Cardiac fibroblast (primary cell): ENCODE measurements at regions not wholly inside any gene's neighbourhood (a gene's known extent, or its start where the extent isn't known, plus 50 kb on each side); places are given as distances from the start of the nearest gene placed in this dataset.

Experiments used
- DNase-seq, 2 donors: peaks; one replicate each; pipeline versions ENCODE4 v3.0.0 to v3.0.0-alpha.2; 2010; ENCODE audit warnings: low read depth in 2 of 2
- H3K4me3 ChIP-seq, 2 donors: replicated peaks in 1 of 2; 1 replicate in 1 of 2; 2 replicates in 1 of 2; pipeline ENCODE4 v1.5.1; 2011; ENCODE audit warnings: low read depth in 2 of 2, low read length in 2 of 2, mild to moderate bottlenecking in 2 of 2, moderate library complexity in 1 of 2
- TF ChIP-seq, protein P1 (sequence below): IDR thresholded peaks from one replicate; pipeline ENCODE4 v1.5.1; 2011; ENCODE audit warnings: low read depth, mild to moderate bottlenecking, low read length, inconsistent platforms

DNA sequence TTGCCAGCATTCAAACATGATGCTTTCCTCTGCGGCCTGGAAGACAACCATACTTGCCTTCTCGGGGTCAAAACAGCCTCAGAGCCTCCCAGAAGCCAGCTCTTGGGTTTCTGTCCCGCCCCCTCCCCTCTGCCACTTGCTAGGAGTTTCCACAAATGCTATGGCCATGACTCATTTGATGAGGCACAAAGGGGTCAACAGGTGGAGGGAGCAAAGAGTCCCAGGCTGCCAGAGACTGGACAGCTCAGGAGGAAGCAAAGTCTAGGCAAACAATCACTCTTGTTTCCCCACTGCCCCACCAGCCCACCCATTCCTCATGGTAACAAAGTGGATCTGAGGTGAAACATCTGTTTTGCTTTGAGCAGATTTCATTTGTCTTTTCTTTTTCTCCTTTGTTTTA lies 551.1 kb downstream of the TNS1 start:
- DNase-seq = peak; percentile 4 to 22
- TF ChIP-seq, protein P1, sequence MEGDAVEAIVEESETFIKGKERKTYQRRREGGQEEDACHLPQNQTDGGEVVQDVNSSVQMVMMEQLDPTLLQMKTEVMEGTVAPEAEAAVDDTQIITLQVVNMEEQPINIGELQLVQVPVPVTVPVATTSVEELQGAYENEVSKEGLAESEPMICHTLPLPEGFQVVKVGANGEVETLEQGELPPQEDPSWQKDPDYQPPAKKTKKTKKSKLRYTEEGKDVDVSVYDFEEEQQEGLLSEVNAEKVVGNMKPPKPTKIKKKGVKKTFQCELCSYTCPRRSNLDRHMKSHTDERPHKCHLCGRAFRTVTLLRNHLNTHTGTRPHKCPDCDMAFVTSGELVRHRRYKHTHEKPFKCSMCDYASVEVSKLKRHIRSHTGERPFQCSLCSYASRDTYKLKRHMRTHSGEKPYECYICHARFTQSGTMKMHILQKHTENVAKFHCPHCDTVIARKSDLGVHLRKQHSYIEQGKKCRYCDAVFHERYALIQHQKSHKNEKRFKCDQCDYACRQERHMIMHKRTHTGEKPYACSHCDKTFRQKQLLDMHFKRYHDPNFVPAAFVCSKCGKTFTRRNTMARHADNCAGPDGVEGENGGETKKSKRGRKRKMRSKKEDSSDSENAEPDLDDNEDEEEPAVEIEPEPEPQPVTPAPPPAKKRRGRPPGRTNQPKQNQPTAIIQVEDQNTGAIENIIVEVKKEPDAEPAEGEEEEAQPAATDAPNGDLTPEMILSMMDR = no peak
- H3K4me3 ChIP-seq = no peak overlapping the region

DNA sequence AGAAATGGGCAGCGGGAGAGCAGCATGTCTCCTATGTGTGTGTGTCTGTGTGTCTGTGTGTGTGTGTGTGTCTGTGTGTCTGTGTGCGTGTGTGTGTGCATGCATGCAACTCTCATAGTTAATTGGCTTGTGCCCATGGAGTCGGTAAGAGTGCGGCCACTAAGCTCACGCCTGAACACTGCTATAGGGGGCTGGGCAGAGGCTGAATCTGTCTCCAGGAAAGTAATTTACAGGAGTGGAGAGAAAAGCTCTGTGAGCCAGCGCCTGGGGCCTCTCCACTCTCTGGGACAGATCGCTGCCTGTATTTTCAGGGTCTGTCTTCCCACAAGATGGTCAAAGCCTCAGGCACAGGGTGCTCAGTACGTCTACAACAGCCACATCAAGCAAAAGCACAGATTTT lies 553.4 kb downstream of the TNS1 start:
- no peak overlapping the region for H3K4me3 ChIP-seq
- TF ChIP-seq, protein P1 = no peak
- DNase-seq = no peak

DNA sequence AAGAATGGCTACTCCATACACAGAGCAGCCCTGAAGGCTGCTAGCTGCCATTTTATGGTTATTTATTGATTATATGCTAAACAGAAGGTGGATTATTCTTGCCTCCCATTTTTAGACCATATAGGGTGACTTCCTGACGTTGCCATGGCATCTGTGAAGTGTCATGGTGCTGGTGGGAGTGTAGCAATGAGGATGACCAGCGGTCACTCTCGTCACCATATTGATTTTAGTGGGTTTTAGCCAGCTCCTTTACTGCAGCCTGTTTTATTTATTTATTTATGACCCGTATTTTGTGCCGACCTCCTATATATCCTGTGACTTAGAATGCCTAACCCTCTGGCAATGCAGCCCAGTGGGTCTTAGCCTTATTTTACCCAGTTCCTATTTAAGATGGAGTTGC lies 553.9 kb downstream of the TNS1 start:
- TF ChIP-seq, protein P1 = no peak
- DNase-seq = no peak

DNA sequence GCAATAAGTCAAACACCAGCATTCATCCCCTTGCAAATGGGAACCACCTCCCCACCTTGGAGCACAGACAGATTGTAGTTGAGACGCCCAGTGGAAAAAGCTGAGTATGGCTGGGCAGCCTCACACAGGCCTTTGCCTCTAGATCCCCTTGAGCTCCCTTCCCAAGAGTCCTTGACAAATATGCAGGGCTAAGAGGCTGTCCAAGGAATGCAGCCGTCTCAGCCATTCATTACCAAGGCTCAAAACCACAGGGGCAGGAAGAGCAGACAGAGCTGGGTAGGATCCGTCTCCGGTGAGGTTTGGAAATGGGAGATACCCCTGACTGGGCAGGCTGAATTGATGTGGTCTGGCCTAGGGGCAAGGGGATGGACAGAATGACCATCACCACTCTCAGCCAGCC lies 557.1 kb downstream of the TNS1 start:
- peak in 1 of 2 donors; percentile 3 for DNase-seq
- H3K4me3 ChIP-seq = no peak overlapping the region
- TF ChIP-seq, protein P1 = no peak

More for the DNA sequence above, 553.9 kb downstream of the TNS1 start:
- no peak overlapping the region for H3K4me3 ChIP-seq

DNA sequence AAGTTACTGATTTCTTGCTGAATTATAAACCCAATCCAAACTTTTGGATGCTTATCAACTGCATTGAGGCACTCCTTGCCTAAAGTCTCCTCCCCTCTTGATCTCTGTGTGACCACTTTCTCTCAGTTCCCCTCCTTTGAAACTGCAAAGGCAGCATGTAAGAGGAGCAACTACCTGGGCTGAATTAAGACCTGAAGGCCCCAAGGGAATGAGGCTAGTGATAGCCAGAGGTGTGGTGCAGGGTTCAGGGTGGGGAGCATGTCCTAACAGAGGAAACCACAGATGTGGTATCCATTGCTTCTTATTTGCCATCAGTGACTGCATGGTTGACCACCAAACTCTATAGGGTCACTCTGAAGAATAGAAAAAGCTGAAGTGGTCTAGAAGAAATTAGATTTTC lies 557.9 kb downstream of the TNS1 start:
- H3K4me3 ChIP-seq = no peak overlapping the region
- no peak for DNase-seq
- TF ChIP-seq, protein P1 = no peak

DNA sequence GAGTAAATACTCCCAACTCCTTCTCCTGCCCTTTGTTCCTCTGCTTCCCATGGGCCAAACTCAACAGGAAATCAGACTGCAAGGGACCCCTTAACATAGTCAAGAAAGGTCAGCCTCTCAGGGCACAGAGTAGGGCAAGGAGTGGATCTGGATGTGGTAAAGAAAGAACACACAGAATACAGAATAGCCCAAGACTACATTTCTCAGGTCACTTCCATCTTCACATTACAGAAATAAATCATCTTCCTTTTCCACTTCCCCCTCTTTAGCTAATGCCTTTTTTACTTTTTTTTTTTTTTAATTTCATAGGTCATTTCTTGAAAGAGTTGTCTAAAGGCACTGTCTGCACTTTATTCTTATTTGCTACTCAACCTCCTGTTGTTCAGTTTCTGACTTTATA lies 558.3 kb downstream of the TNS1 start:
- no peak for DNase-seq
- TF ChIP-seq, protein P1 = no peak

DNA sequence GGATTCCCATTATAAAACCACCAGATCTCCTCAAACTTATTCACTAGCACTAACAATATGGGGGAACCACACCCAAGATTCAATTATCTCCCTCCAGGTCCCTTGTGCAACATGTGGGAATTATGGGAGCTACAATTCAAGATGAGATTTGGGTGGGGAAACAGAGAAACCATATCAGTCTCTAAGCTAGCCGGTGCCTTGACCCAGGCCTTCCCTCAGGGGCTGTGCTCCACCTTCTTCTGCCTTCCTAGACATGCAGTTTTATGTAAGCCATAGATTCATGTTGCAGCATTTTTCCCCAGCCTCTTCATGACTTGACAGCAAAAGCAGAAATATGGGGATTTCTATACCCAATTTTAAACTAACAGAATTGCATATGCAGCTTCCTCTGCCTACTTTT lies 559.2 kb downstream of the TNS1 start:
- no peak for DNase-seq
- TF ChIP-seq, protein P1 = no peak
- no peak overlapping the region for H3K4me3 ChIP-seq

More for the DNA sequence above, 558.3 kb downstream of the TNS1 start:
- H3K4me3 ChIP-seq = no peak overlapping the region
